ENCODE measurements at regions not wholly inside any gene's neighbourhood (a gene's known extent, or its start where the extent isn't known, plus 50 kb on each side); places are given as distances from the start of the nearest gene placed in this dataset.

DNA sequence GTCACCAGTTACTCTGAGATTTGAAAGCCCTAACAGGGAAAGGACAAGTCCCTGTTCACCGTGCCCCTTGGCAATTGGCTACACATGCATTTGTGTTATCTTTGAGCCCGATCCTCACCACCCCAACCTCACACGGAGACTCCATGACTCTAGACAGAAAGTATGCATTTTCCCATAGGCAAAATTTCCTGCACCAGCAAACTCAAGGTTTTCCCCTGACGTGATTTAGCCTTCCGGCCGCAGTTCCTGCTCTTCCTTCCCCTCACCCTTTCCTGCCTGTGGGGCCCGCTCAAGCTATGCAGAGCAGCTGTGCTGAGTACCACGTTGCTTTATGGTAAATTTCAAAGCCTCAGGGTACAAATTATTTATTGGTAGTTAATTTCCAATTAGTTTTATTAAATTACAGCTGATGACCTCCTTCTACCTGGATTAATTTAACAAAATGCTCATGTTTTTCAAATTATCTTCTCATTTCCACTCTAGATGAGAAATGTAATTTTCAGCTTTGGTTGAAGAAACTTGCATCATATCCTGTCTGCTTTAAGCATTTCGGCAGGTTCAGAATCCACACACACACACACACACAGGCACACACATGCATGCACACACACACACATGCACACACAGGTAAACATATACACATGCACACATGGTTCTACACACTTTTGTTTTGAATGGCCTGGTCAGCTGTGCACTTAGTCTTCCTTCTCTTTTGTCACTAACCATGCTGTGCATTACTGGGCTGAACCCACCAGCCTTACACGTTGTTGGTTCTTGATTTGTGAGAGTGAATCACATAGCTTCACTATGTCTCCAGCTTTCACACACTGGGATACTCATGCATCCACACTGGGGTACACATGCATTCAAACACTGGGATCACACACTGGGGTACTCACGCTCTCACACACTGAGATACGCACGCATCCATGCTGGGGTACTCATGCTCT is 283.1 kb upstream of the PITRM1 start:
- no peak for FAIRE-seq

DNA sequence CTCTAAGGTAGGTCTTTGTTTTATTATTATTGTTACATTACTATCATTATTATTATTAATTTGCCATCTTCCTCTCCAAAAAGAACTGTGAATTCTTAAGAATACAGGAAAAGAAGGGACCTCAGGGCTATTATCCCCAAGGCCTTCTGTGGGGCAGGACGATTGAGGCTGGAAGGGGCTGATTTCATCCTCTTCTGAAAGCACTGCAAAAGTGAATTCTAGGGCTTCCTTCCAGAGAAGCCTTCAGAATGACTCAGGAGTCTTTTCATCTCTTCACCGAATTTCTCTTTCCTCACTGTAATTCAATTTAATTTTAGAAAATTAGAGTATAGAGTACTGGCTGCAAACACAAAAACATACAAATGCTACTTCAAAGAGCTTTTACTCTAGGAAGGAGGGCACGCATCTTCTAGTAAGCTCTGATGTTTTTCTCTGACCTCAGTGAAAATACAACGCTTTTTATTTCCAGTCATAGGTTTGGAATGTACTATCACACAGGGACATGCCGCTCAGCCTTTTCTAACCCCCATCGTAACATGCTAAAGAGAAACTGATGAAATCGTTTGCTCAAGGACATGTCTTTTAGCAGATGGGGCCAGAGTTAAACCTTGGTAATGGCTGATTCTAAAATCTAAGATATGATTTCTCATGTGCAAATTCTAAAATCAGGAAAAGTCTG is 280.2 kb upstream of the PITRM1 start:
- no peak for FAIRE-seq

GRCh38 chr10:3452173-3452626 is 279.6 kb upstream of the PITRM1 start:
- FAIRE-seq = no peak

DNA sequence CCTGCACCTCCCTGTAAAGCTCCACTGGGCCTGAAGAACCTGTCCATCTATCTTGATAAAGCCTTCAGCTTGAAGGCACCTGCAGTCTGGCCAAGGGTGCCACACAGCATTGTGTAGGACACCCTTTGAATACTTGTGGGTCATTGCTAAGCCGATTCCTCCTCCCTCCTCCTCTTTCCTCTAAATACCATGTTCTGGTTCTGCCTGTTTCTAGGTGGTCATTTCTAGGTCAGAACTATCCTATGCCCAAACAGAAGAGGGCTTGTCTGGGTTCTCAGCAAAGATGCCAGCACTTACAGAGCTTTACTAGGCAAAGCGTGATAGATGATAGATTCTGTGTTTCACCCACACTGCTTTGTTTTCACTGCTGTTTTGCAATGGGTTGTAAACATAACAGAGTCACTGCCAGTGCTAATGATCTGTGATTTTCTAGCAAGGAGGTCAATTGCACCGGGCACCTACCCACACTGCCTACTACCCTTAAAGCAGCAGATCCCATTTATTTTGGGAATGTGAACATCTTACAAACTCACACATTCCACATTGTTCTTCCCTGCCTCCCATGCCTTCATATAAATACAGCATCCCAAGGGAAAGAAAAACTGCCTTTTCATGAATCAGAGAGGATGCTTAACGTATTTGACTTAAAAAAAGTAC is 279.1 kb upstream of the PITRM1 start:
- no peak for FAIRE-seq

DNA sequence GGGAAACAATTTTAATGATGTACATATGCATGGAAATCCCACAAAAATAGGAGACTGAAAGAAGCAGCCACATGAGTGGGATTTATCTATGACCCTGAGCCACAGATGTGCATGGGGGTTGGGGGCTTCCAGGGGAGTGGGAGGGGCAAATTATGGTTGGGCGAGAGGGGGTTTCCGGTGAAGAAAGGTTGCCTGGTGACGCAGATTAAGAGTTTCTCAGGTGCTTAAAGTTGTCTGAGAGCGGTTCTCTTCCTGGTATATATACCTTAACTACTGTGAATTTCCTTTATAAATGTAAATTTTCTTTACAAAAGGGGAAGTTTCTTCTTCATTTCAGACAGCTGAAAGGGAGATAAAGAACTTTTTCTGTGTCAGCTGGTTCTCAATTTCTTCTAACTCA is 273.6 kb upstream of the PITRM1 start:
- no peak for FAIRE-seq

DNA sequence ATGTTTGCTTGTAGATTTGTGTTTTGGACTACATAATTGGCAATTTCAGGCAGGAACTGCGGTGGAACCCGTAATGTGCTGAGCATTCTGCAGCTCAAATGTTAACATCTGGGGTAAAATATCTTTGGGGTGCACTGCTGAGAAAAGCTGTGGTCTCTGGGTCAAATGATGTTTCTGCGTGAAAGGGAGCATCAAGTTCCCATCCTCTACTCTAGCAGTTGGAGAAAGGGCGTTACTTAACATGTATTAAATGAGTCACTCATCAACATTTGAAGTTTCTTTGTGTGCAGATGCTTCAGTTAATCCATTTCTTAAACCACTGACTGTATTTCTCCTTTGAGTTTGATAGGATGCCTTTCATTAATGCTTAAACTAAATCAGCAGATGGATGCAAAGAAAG is 273.1 kb upstream of the PITRM1 start:
- FAIRE-seq = no peak

DNA sequence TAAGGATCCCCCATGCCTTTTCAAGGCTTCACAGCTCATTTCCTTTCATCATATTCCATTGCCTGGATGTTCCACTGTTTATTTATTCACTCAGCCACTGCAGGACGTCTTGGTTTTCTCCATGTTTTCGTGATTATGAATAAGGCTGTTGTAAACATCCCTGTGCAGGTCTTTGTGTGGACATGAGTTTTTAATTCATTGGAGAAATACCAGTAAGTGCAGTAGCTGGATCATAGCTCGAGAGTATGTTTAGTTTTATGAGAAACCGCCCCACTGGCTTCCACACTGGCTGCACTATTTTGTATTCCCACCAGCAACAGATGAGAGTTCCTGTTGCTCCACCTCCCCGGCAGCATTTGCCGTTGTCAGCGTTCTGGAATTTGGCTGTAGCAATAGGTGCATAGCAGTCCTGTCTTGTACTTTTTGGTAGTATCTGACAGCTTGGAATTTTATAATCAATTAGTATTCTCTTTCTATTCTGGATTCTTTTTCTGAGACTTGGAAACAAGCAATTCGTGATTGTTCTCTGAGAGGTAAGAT is 269.9 kb upstream of the PITRM1 start:
- FAIRE-seq = no peak

GRCh38 chr10:3439183-3439582 is 266.6 kb upstream of the PITRM1 start:
- FAIRE-seq = no peak

DNA sequence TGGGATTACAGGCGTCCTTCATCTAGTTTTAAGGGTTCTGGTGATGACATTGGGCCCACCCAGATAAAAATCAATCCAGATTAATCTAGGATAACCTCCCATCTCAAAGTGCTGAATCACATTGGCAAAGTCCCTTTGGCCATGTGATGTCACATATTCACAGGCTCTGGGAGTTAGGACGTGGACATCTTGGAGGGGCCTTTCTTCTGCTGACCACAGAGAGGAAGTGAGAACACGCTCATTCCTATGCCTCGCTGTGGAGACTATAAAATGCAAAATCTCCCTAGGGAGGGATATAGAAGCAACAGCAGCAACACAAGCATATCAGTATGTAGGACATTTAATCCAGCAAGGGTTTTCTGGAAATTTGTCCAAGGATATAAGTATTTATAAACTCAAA is 266.0 kb upstream of the PITRM1 start:
- FAIRE-seq = no peak

- FAIRE-seq = no peak
These were observed 263.1 kb upstream of the PITRM1 start for GRCh38 chr10:3435671-3436070.

DNA sequence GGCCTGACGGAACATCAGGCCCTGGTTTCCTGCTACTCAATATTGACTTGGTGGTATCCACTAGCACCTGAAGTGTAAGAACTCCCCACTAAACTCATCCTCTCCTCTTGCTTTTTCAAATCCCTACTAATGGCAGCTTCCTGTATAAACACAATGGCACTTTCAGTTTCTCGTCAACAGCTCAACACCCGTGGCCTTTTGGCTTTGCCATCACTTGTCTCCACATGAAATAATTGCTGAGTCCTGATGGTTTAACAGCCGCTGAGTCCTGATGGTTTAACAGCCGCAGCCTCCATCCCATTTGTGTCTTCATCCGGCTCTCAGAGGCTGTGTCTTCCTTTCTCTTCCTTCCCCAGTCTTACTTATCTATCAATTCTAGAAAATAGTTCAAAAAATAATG is 261.4 kb upstream of the PITRM1 start:
- no peak for FAIRE-seq

DNA sequence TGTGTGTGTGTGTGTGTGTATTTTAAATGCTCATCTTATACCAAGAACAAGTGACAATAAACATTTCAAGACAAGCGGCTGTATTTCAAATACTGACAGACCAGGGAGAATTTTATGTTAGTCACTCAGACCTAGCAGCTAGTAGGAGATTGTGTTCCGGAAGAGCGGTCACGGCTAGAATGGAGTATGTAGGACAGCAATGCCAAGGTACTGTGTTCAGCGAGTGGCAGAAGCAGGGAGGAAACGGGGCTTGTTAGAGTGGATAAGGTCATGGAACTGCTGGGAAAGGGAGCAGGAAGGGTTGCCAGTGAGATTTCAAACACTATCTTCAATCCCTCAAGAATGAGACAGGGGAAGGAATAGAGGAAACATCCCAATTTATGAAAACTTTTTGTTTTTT is 260.5 kb upstream of the PITRM1 start:
- no peak for FAIRE-seq

- FAIRE-seq = no peak
These were observed 259.7 kb upstream of the PITRM1 start for GRCh38 chr10:3432081-3432825.

- no peak for FAIRE-seq
These were observed 257.9 kb upstream of the PITRM1 start for GRCh38 chr10:3430501-3430900.

DNA sequence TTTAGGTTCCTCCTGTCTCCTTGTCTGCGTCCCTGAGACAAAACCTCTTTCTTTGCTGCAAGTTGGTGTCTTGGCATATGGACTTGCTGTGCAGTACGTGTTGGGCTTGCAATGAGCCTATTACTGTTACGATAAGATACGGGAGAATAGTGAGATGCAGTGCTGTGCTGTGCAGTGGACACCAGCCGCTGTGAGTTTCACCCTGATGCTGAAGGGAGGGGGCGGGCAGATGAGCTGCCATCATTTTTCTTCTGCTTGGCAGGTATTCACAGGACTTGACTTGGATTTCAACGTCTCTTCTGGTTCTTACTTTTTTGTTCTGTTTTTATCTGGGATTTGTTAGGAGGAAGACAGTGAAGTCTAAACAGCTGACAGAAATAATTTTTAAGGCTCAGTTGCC is 257.1 kb upstream of the PITRM1 start:
- no peak for FAIRE-seq

- no peak for FAIRE-seq
These were observed 256.2 kb upstream of the PITRM1 start for GRCh38 chr10:3428826-3429225.

DNA sequence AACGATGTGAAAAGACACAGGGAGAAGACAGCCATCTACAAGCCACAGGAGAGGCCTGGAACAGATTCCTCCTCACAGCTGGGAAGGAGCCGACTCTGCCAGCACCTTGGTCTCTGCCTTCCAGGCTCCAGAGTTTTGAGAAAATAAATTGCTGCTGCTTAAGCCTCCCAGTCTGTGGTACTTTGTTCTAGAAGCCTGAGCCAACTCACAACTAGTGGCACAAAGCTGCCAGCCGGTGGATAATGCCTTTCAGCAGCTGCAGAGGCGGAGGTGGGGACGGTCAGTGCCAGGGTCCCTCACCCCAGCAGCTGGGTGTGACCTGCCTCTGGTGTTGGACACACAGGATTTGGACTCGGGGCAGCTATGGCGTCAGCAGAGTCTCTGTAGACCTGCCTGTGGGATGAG is 255.4 kb upstream of the PITRM1 start:
- FAIRE-seq = no peak

GRCh38 chr10:3427347-3427746 is 254.8 kb upstream of the PITRM1 start:
- FAIRE-seq = no peak

- FAIRE-seq = no peak
These were observed 253.7 kb upstream of the PITRM1 start for GRCh38 chr10:3426190-3426845.

DNA sequence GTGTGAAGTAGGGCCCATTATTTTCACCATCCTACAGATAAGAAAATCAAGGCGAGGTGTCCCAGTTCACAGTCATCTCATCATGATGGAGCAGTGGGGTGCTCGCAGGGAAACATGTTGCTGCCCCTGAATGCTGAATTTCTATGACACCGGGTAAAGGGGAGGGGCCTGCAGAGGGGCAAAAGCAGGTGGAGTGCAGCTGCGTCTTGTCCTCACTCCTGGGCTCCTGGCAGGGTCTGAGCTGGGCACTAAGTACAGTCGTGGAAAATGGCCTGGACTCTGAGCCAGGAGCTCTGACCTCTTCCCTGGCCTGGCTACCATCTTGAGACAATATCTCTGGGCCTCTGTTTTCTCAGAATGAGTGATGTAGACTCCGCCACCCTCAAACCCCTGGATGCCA is 253.1 kb upstream of the PITRM1 start:
- FAIRE-seq = no peak

DNA sequence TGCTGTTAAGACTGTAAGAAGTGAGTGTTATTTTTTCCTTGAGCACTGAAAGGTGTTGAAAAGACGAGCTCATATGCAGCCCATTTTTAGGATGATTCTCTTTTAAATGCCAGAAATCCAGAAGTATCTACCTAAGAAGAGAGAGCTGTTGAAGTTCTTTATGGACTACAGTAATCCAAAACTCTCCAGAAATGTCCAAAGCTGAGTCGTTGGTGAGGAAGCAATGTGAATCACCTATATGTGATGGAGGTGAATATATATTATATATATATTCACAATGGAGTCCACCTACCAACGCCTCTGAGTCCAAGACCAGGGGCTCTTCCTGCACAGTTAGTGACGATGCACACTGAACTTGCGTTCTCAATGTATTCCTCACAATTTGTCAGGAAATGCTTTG is 252.7 kb upstream of the PITRM1 start:
- no peak for FAIRE-seq
